ENCODE measurements at regions not wholly inside any gene's neighbourhood (a gene's known extent, or its start where the extent isn't known, plus 50 kb on each side); places are given as distances from the start of the nearest gene placed in this dataset.

GRCh38 chr11:41714101-41714500 is 254.6 kb upstream of the LRRC4C start:
- TF ChIP-seq CTCF (IDR thresholded peaks at IDR 0.05; ENCODE audit: low read depth, low read length, poor library complexity, severe bottlenecking) (no peak), EZH2phosphoT487 (IDR thresholded peaks at IDR 0.05; ENCODE audit: borderline replicate concordance, low read length) (no peak)

Measured in DOHH2 (cell line).